Activated naive CD8-positive, alpha-beta T cell treated with anti-CD3 and anti-CD28 coated beads, Interleukin-2, amount 50 U/mL, for 16 hours (primary cell): ENCODE measurements at regions not wholly inside any gene's neighbourhood (a gene's known extent, or its start where the extent isn't known, plus 50 kb on each side); places are given as distances from the start of the nearest gene placed in this dataset.
"Not testable (repeated sequence)": the region's sequence is repeated elsewhere in the genome, so short reads cannot be mapped to it uniquely, and the experiment has no call there.

Experiments
- DNase-seq: peaks from one replicate; pipeline ENCODE4 v3.0.0-alpha.2; 2020; ENCODE audit warnings: low read depth, low spot score

DNA sequence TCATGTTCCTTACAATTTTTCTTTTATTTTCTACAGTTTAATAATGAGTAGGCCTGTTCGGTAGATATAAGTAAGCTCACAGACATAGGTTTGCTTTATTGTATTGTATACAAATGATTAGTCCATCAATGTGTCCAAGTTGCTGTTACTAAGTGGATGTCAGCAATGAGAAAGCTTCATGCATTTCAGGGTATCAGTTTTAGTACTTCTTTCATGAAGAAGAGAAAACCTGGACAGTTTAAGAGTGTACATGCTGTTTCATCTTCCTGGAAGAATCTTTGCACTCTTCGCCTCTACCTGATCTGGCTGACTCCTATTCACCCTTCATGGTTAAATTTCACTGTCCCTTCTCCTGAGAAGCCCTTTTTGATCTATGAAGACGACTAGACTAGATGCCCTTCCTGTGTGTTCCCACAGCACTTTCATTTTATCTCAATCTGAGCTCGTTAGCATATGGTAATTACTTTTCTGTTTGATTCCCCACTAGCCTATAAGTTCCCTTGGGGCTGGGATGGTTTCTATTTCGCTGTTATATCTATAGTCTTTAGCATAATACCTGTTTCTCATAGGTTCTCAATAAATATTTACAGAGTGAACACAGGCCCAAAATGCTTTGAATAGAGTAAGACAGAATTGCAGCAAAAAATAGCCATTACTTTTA is 70.7 kb downstream of the CETN3 start:
- no peak for DNase-seq

DNA sequence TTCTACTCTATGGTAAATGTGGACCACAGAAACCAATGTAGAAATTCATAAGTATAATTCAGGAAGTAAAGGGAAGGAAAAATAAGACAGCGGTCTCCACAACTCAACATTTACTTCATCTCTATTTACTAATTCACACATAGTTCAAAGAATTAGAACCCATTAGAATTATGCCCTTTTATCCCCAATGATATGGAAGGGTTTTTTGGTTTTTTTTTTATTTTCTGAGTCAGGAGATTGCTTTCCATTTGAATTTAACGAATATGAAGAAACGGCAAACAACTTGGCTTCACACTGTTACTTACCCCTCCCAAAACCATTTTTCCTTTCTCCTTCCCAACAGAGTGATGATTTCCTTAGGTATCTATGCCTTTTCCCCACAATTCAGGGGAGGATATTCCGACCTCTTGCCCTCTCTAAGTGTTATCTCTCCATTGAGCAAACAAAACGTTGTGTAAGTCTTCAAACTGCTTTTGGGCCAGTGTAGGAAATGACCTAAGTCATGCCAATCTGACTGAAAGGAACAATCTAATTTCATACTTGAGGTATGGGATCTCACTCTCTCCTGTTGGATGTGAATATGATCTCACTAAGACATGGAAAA is 72.0 kb downstream of the CETN3 start:
- no peak for DNase-seq

GRCh38 chr5:90336752-90337151 is 72.8 kb downstream of the CETN3 start:
- no peak for DNase-seq

DNA sequence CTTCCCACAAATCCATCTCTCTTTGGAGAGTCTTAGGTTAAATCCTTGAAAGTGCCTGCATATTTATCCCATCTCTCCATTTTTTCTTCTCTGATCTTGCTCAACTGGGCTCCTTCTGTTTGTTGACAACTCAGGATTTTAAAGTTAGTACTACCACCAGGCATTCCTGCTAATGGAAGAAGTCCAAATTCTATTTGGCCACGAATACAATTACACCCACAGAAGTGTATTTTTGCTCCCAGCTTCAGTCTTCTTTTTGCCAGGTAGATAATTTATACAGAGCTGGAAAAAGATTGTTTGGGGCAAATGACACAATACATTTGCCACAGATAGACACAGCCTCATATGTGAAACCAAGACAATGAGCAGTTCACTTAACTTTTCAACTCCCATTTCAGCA is 74.8 kb downstream of the CETN3 start:
- DNase-seq, result no peak

GRCh38 chr5:90329911-90330310 is 79.6 kb downstream of the CETN3 start:
- no peak for DNase-seq

GRCh38 chr5:90326995-90327394 is 82.6 kb downstream of the CETN3 start:
- no peak for DNase-seq

DNA sequence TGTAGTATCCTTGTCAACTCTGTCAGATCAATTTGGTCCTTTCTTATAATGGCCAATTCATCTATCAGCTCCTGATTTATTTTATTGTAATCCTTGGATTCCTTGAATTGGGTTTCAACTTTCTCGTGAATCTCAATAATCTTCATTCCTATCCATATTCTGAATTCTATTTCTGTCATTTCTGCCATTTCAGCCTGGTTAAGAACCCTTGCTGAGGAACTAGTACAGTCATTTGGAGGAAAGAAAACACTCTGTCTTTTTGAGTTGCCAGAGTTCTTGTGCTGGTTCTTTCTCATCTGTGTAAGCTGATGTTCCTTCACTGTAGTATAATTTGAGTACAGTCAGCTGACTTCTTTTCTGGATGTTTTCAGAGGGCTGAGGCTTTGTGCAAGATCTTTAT is 84.5 kb downstream of the CETN3 start:
- no peak for DNase-seq

GRCh38 chr5:90320348-90320747 is 89.2 kb downstream of the CETN3 start:
- not testable (repeated sequence) for DNase-seq

DNA sequence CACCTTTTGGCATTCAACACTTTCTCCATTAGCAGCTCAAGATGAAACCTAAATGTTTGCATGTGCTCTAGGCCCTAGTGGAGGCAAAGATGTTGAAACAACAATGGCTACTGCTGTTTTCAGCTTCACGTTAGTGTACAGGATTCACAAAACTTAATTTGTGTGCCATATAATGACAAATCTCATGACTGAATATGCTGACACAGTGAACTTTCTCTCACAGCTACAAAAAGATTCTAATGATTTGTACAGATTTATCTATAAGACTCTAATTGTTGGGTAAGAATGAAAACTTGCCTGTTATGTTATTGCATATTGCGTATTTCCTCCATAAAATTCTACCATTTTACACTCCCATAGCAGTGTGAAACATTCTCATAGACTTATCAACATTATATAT is 97.5 kb downstream of the CETN3 start:
- no peak for DNase-seq

- DNase-seq, result no peak
Observed at GRCh38 chr5:90311401-90311800, 98.2 kb downstream of the CETN3 start.

GRCh38 chr5:90308787-90309585 is 100.6 kb downstream of the CETN3 start:
- DNase-seq, result no peak

DNA sequence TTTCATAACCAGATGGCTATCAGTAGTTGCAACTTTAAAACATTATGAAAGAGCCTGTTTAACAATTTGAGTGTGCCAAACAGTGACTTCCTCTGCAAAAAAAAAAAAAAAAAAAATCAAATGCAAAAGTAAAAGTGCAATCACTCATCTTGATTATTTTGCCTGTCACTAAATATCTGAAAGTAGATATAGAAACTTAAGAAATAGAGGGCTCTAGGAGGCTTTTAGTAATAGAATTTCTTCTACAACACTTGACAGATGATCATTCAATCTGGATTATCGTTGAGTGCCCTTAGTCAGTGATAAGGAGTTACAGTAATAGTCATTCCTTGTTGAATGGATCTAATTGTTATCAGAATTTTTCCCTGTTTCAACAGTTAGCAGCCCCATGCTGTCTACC is 101.8 kb downstream of the CETN3 start:
- DNase-seq, result no peak

- no peak for DNase-seq
Observed at GRCh38 chr5:90307322-90307721, 102.2 kb downstream of the CETN3 start.

DNA sequence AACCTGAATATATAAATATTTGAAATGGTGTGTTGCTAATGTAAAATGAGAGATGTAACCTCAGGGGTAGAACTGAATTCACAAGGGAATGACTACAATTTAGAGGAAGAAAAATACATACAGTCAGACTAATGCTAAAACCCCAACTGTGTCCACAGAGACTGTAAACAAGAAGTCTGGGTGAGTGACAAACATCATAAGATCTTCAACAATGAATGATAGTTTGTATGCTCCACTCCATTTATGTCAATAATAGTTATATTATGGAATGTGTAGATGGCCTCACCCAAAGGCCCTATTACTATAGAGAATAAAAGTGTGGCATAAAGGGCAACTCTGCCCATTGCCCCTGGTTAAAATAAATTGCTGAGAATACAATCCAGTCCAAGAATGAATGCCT is 102.9 kb downstream of the CETN3 start:
- no peak for DNase-seq

GRCh38 chr5:90305041-90305720 is 104.4 kb downstream of the CETN3 start:
- DNase-seq, result no peak

GRCh38 chr5:90301248-90301647 is 108.3 kb downstream of the CETN3 start:
- DNase-seq, result no peak

GRCh38 chr5:90297045-90297764 is 112.4 kb downstream of the CETN3 start:
- DNase-seq, result no peak

GRCh38 chr5:90294604-90295003 is 115.0 kb downstream of the CETN3 start:
- DNase-seq, result no peak

DNA sequence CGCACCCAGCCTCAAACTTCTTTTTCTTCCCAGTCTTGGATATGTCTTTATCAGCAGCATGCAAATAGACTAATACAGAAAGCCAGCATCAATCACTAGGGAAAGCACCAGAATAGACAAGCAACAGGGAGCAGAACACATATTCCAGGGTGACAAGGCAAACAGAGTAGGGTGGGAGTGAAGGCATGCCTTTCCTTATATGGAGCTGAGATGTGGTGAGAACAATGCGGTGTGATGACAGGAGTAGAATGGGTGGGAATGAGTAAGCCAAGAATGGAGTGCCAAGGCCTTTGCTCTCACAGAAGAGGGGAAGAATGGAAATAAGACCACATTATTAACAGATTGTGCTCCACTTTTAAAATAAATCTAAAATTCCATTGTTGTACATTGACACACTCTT is 115.6 kb downstream of the CETN3 start:
- no peak for DNase-seq

GRCh38 chr5:90290648-90291047 is 118.9 kb downstream of the CETN3 start:
- no peak for DNase-seq

- no peak for DNase-seq
Observed at GRCh38 chr5:90289837-90290236, 119.7 kb downstream of the CETN3 start.

GRCh38 chr5:90287036-90287435 is 122.5 kb downstream of the CETN3 start:
- DNase-seq, result no peak
